GM21786 (cell line): ENCODE measurements at regions not wholly inside any gene's neighbourhood (a gene's known extent, or its start where the extent isn't known, plus 50 kb on each side); places are given as distances from the start of the nearest gene placed in this dataset.
"Not testable (repeated sequence)": the region's sequence is repeated elsewhere in the genome, so short reads cannot be mapped to it uniquely, and the experiment has no call there.

ENCODE experiments used
- ATAC-seq: cut with Tn5 transposase; IDR thresholded peaks from one replicate; pipeline ENCODE4 v1.9.1; 2021; ENCODE audit not compliant: unreplicated experiment

- ATAC-seq, result no peak
Observed at GRCh38 chrX:44675362-44676024, 132.8 kb upstream of the FUNDC1 start.

- ATAC-seq, result no peak
Observed at GRCh38 chrX:44674906-44675305, 132.2 kb upstream of the FUNDC1 start.

DNA sequence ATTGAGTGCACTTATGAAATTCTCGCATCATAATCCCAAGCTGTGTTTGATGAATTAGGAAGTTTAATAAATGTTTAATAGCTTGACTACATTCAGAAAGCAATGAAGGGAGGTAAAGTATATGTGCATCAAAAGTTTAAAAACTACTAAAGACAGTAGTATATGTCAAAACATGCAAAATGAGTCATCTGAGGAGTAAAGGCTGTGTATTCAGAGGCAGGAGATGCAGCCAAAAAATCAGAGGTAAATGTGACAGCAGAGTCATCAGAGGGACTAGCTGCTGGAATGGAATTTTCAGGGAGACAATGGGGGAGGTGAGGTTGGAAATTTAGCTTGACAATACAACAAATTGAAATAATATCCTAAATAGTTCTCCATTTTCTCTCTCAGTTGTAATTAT is 127.0 kb upstream of the FUNDC1 start:
- ATAC-seq, result no peak

- ATAC-seq, result no peak
Observed at GRCh38 chrX:44667771-44668170, 125.1 kb upstream of the FUNDC1 start.

DNA sequence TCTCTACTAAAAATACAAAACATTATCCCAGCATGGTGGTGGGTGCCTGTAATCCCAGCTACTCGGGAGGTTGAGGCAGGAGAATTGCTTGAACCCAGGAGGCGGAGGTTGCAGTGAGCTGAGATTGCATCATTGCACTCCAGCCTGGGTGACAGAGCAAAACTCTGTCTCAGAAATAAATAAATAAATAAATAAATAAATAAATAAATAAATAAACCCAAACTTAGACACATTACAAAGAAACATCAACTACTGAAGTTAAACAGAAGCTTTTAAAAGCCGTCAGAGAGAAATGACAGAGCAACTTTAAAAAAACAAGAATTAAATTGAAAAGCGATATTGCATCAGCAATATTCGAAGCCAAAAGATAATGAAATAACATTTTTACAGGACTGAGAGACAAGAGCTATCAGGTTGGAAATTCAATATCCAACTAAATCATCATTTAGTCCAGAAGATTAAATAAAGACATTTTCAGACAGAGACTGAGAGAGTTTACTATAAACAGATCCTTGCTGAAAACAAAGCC is 115.1 kb upstream of the FUNDC1 start:
- ATAC-seq, result not testable (repeated sequence)

GRCh38 chrX:44651358-44651757 is 108.7 kb upstream of the FUNDC1 start:
- ATAC-seq, result no peak

DNA sequence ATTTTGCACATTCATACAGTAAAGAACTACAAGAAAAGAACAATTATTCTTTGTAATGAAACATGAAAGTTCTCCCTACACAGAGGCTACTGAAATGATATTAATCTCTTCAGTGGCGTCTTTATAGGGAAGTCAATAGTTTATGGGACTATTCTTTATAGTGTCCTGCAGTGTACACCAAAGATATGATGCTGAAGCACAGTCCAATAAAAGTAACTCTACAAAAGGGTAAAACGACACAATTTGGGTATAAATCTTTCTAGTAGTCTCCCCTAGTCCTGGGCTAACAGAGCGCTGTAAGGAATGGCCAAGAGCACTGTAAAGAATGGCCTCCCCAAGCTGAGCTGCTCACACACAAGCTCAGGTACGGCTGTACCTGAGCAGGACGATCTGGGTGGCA is 101.1 kb upstream of the FUNDC1 start:
- ATAC-seq, result no peak

GRCh38 chrX:44637282-44637681 is 94.6 kb upstream of the FUNDC1 start:
- no peak for ATAC-seq

- ATAC-seq, result no peak
Observed at GRCh38 chrX:44621078-44621477, 78.4 kb upstream of the FUNDC1 start.

DNA sequence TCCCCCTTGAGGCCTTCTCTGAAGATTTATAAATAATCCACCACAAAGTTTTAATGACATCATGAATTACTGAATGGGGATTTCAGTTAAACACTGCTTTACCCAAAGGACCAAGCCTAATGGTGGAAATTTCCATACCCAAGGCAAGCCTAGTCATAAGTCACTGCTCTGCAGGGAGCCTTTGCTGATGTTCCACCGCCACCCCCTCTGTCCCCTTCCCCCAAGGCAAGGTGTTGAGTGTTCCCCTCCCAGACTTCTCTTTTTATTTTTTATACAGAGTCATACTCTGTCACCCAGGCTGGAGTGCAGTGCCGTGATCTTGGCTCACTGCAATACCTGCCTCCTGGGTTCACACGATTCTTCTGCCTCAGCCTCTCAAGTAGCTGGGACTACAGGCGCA is 76.4 kb upstream of the FUNDC1 start:
- no peak for ATAC-seq

GRCh38 chrX:44596277-44596676 is 53.6 kb upstream of the FUNDC1 start:
- peak; percentile 100 for ATAC-seq
